Calu3 (cell line): ENCODE measurements at regions not wholly inside any gene's neighbourhood (a gene's known extent, or its start where the extent isn't known, plus 50 kb on each side); places are given as distances from the start of the nearest gene placed in this dataset.
A peak's percentile ranks its signal among the peaks of the same experiment; 100 is the strongest.

Experiments used
- BruUV-seq: library from RNA; stranded (reverse); fragments of 400-500 nt; replicated peaks from 2 replicates; lab custom pipeline; 2021; lab: Mats Ljungman, UMichigan
- CTCF ChIA-PET: fragments of 300-600 bp; sonication (Branson Sonifier 250); formaldehyde crosslinking; loops from one replicate; lab custom pipeline; 2022; ENCODE audit warnings: antibody characterized with exemption; lab: Charles Lee
- DNase-seq: peaks from one replicate; pipeline ENCODE4 v3.0.0; 2022
- H3K27ac Mint-ChIP-seq: one replicate; pipeline ENCODE4 v1.8.0; 2022; ENCODE audit warnings: mixed read lengths; ENCODE audit not compliant: unreplicated experiment
- H3K27me3 Mint-ChIP-seq: one replicate; pipeline ENCODE4 v1.8.0; 2022; ENCODE audit warnings: mixed read lengths; ENCODE audit not compliant: unreplicated experiment
- H3K36me3 Mint-ChIP-seq: one replicate; pipeline ENCODE4 v1.8.0; 2022; ENCODE audit warnings: mild to moderate bottlenecking, moderate library complexity, mixed read lengths; ENCODE audit not compliant: insufficient read depth, unreplicated experiment
- H3K4me1 Mint-ChIP-seq: one replicate; pipeline ENCODE4 v1.8.0; 2022; ENCODE audit warnings: mild to moderate bottlenecking, low read depth, mixed read lengths; ENCODE audit not compliant: unreplicated experiment
- H3K4me3 Mint-ChIP-seq: one replicate; pipeline ENCODE4 v1.8.0; 2022; ENCODE audit warnings: mild to moderate bottlenecking, low read depth, moderate library complexity, mixed read lengths; ENCODE audit not compliant: unreplicated experiment
- H3K9me3 Mint-ChIP-seq: one replicate; pipeline ENCODE4 v1.8.0; 2022; ENCODE audit warnings: low read depth, mixed read lengths; ENCODE audit not compliant: unreplicated experiment
- intact Hi-C: fragments of 100-400 bp; cut with micrococcal nuclease; formaldehyde crosslinking; loops from one replicate; pipeline ENCODE4 v1.10.0; 2022; ENCODE audit not compliant: unreplicated experiment
- TF ChIP-seq, protein P1 (sequence below): fragments of 200-600 bp; IDR thresholded peaks from one replicate; pipeline ENCODE4 v1.8.0; 2022; ENCODE audit warnings: antibody characterized with exemption; ENCODE audit not compliant: unreplicated experiment

DNA sequence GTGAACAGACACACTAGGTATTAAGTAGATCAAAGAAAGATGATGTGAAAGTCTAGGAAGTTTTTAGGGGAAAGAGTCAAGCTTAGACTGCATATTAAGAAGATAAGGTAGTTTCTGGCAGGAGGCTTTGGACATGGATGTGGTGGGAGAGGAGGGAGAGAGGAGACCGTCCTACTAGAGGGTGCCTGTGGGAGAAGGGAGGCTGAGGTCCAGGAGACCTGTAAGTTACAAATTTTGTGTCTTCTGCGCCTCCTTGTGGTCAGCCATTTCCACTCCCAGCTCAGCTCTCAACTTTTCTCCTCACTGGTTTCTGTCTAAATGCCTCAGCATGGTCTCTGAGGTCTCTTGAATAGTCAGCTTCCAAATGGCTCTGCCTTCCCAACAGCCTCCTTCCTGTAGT lies 193.5 kb downstream of the UNC5CL start:
- peak; percentile 59 for DNase-seq
- CTCF ChIA-PET, result interaction anchor here (0.6 to 1.3 kb wide), 4 partner anchors 8 to 517 kb away, joined by 3 to 5 read pairs (median 4); no protein-coding TSS in a partner anchor
- intact Hi-C loops, result loop anchor here (1.0 to 5.0 kb wide), 2 partner anchors 517 to 863 kb away; no protein-coding TSS in a partner anchor
- peaks cover 86% of the 10 kb centered on the region for H3K27me3 Mint-ChIP-seq
- BruUV-seq, result no TSS peak
- H3K36me3 Mint-ChIP-seq, result no peaks in the 10 kb centered on the region
- H3K27ac Mint-ChIP-seq, result no peak overlapping the region
- TF ChIP-seq, protein P1, sequence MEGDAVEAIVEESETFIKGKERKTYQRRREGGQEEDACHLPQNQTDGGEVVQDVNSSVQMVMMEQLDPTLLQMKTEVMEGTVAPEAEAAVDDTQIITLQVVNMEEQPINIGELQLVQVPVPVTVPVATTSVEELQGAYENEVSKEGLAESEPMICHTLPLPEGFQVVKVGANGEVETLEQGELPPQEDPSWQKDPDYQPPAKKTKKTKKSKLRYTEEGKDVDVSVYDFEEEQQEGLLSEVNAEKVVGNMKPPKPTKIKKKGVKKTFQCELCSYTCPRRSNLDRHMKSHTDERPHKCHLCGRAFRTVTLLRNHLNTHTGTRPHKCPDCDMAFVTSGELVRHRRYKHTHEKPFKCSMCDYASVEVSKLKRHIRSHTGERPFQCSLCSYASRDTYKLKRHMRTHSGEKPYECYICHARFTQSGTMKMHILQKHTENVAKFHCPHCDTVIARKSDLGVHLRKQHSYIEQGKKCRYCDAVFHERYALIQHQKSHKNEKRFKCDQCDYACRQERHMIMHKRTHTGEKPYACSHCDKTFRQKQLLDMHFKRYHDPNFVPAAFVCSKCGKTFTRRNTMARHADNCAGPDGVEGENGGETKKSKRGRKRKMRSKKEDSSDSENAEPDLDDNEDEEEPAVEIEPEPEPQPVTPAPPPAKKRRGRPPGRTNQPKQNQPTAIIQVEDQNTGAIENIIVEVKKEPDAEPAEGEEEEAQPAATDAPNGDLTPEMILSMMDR, result peak; percentile 90
- H3K9me3 Mint-ChIP-seq, result no peaks in the 10 kb centered on the region
- no peak overlapping the region for H3K4me3 Mint-ChIP-seq
- no peaks in the 10 kb centered on the region for H3K4me1 Mint-ChIP-seq

DNA sequence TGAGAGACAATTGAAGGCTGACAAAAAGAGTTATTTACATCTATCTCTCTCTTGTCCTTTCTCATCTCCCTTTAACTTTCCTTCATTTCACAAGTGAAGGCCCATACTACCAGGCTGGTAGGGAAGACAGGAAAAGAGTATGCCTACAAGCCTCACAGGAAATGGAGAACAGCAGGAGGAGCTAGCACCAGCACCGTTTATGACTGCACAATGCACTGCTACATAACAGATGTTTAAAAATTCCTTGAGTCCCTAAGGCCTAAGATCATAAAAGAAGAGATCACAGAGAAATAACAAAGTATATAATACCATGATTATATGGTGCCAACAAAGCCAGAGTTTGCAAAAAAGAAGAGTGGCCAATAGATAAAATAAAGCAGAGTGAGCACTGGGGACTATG lies 194.8 kb downstream of the UNC5CL start:
- no TSS peak for BruUV-seq
- CTCF ChIA-PET, result interaction anchor here (0.5 to 0.8 kb wide), 2 partner anchors 12 to 491 kb away, joined by 3 to 6 read pairs; no protein-coding TSS in a partner anchor
- Mint-ChIP-seq H3K27ac (no peak overlapping the region), H3K9me3 (no peaks in the 10 kb centered on the region), H3K27me3 (peaks cover 89% of the 10 kb centered on the region), H3K4me3 (no peak overlapping the region), H3K4me1 (no peaks in the 10 kb centered on the region), H3K36me3 (no peaks in the 10 kb centered on the region)
- TF ChIP-seq, protein P1, result no peak
- intact Hi-C loops, result no loop called here
- DNase-seq, result no peak

- H3K4me1 Mint-ChIP-seq, result no peaks in the 10 kb centered on the region
- peaks cover 93% of the 10 kb centered on the region for H3K27me3 Mint-ChIP-seq
- H3K4me3 Mint-ChIP-seq, result no peak overlapping the region
- no peak for DNase-seq
- H3K27ac Mint-ChIP-seq, result no peak overlapping the region
- no peaks in the 10 kb centered on the region for H3K36me3 Mint-ChIP-seq
- TF ChIP-seq, protein P1, result no peak
- H3K9me3 Mint-ChIP-seq, result no peaks in the 10 kb centered on the region
- BruUV-seq, result no TSS peak
- intact Hi-C loops, result no loop called here
- CTCF ChIA-PET, result no interaction called here
Observed at GRCh38 chr6:40841721-40842120, 197.3 kb downstream of the UNC5CL start.

DNA sequence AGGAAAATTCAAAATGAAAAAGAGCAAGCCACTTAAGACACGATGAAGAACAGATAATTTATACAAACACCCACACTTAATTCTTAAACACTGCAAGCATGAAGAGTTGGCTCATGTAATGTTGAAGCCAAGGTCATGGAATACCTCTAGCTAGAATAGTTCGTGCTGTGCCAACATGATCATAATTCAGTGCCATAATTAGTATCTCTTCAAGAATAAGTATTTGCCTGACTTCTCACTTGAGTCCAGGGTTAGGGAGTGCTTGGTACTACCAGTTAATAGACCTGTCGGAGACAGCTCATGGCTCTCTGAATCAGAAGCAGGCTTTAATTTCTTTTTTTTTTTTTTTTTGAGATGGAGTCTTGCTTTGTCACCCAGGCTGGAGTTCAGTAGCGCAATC lies 206.3 kb downstream of the UNC5CL start:
- CTCF ChIA-PET, result interaction anchor here (0.9 kb wide), 1 partner anchor 12 kb away, joined by 3 read pairs; no protein-coding TSS in a partner anchor
- DNase-seq, result no peak
- Mint-ChIP-seq H3K4me3 (no peak overlapping the region), H3K27me3 (peaks cover 75% of the 10 kb centered on the region), H3K4me1 (no peaks in the 10 kb centered on the region), H3K36me3 (no peaks in the 10 kb centered on the region), H3K9me3 (no peaks in the 10 kb centered on the region), H3K27ac (no peak overlapping the region)
- intact Hi-C loops, result no loop called here
- TF ChIP-seq, protein P1, result no peak
- no TSS peak for BruUV-seq
